GM19023 (cell line): ENCODE measurements at regions not wholly inside any gene's neighbourhood (a gene's known extent, or its start where the extent isn't known, plus 50 kb on each side); places are given as distances from the start of the nearest gene placed in this dataset.

Experiments
- ATAC-seq: cut with Tn5 transposase; IDR thresholded peaks from one replicate; pipeline ENCODE4 v1.9.1; 2021; ENCODE audit warnings: mild to moderate bottlenecking, moderate library complexity; ENCODE audit not compliant: unreplicated experiment

DNA sequence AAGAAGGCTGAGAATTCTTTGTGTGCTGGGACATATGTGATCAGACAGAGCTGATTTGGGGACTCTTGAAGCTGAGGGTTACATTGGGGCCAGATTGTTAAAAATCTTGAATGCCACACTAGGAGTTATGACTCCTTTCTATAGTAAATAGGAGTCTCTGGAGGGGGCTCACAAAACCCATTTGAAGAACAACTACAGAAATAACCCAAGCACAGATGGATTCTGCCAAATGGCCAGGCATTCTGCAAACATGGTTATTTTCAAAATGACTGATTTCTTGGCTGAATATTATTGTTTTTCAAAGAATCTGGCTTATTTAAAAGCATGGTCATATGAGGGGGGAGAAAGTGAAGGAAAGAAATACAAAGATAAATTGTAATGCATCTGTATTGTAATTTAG is 625.5 kb upstream of the TENM4 start:
- ATAC-seq, result no peak

DNA sequence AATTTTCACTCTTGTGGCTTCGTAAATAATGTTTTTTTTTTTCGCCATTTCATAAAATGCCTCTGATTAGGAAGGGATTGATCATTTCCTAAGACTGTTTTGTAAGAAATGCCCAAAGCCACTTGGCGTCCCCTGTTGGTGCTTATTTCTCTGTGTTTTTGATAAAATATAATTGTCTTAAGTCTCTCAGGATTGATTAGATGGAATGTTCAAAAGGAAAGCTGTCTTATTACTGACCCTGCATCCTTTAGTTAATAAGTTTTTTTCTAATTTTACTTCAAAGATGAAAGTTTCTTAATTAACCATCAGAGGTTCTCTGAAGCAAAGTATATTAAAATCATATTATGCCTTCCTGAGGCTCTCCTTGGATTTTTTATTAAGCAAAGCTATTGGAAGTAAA is 624.3 kb upstream of the TENM4 start:
- no peak for ATAC-seq

DNA sequence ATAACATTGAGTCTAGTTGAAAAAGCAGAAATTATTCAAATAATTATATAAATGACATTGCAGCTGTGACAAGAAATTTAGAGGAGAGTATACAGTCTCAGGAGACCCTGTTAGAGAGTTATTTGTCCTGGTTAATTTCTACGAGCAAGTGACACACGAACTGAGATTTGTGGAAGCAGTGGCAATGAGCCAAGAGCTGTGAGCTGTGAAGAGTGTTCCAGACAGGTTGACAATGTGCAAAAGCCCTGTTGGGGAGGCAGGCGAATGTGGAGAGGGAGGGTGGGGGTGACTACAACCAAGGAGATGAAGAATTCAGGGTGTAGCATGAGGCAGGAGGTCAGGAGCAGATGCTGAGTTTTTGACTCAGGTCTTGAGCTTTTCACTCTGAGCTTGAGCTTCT is 620.2 kb upstream of the TENM4 start:
- no peak for ATAC-seq

DNA sequence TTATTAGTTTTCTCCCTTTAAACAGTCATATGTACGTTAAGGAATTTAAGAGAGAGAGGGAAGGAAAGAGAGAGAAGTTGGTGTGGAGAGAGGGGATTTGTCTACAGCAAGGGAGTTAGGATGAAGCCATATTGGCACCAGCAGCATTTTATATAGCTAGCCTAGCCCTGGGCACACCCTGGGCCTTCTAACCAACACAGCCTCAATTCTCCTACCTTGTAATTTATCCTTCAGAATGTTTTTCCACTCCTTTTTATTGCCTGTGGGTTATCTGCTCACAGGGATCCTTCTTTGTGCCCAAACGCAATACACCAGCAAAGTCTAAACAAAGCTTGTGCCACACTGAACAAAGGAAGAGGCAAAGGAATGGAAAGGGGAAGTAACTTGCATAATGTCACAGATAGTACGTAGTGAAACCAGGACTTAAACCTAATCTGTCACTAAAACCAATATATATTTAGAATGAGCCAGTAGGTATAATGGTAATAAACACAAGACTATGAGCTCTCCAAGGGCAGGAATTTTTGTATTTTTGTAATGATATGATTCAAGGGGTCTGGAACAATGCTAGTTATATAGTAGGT is 613.8 kb upstream of the TENM4 start:
- ATAC-seq, result no peak

DNA sequence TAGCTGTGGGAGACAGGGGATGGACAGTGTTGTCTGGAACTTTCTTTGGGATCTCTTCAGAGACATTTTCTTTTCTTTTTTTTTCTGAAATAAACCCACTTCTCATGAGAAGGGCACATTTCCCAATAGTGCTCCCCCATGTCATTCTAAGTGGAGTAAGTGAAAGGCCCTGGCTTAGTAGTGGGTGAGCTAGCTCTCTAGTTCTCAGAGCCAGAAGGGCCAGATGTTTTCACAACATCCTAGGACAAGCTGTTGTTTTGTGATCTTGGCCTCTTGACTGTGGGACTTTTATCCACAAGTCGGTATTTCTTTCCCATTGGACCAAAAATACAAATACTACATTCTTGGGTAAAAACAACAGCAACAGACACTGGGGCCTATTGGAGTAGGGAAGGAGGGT is 607.7 kb upstream of the TENM4 start:
- ATAC-seq, result no peak

DNA sequence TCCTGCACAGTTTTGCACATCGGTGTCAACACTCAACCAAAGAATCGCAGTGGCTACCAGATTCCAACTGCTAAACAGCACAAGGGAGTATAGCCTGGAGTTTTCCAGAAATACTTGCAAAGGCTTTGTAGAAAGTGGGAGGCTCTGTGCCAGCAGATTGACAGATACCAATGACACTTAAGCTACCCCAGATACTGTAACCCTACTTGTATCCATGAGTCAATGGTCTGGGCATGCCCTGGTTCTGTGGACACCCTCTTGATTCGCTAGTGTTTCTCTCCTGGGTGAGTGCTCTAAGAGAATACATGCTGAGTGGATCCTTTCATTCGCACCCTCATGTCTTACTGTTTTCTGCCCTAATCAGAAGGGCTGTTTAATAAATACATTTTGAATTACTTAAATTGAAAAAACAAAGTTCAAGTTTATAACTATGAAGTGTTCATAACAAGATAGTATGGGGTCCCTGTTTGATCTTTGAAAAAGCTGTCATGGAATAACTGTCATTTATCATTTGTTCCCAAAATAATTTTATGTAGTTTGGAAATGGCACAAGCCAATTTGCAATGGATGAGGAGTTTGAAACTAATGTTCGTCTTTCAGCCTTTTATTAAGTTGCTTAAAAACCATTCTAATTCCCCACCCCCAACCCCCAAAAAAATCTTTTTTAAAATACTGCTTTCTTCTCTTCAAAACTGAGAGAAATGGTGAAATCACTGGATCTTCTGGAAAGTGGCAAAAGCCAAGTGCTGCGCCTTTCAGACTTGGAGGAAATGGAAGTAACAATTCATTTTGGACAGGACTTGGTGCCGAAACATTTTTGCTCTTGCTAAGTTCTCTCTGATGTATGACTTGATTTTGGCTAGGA is 600.5 kb upstream of the TENM4 start:
- no peak for ATAC-seq

DNA sequence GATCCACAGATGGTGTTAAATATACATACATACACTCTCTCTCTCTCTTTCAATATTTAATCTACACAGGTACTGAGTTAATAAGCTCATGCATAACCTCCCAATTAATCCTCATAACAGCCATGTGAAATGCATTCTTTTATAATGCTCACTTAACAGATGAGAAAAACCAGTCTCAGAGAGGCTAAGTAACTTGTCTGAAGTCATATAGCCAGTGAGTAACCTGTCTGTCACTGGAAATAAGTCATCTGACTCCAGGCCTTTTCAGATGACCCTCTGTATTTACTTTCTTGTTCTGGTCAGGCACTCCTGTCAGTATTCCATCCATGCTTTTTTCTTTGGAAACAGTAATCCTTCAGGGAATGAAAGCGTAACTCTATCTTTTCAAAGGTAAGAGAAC is 594.0 kb upstream of the TENM4 start:
- no peak for ATAC-seq

DNA sequence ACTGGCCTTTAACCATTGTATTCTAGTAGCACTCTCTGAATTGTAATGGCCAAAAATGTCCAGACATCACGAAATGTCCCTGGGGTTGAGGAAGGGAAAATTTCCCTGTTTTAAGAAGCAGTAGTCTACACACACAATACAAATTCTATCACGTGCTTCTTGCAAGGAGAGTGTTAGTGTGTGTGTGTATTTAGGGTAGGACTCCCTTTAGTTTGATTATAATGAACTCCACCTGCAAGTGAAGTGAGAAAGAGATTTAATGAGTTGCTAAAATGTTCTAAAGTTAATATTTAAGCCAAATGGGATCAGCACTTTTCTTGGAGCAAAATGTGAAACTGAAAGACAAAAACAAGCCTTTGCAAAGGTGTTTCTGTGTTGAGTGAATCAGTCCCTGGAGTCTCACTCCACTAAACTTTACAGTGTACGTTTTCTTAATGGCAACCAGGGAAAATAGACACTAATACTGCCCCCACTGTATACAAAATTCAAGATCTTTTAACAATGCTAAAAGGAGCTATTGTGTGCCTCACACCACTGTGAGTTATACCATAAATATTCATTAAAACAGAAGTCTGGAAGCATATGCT is 590.3 kb upstream of the TENM4 start:
- no peak for ATAC-seq

DNA sequence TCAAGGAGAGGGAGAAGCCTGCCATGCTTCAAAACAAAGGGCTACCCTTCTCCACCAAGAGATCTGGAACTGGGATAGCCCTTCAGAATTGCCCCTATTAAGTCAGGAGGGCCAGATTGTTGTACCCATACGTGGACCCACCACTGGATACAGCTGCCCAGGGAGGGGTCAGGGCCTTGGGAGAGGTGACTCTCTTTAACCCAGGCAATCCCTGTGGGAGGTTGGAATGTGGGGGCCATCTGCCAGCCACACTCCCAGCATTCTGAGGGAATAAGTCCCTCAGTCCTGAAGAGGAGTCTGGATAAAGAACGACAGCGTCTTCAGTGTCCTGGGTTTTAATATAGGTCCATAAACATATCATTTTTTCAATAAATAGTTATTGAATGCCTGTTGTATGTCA is 588.2 kb upstream of the TENM4 start:
- no peak for ATAC-seq

DNA sequence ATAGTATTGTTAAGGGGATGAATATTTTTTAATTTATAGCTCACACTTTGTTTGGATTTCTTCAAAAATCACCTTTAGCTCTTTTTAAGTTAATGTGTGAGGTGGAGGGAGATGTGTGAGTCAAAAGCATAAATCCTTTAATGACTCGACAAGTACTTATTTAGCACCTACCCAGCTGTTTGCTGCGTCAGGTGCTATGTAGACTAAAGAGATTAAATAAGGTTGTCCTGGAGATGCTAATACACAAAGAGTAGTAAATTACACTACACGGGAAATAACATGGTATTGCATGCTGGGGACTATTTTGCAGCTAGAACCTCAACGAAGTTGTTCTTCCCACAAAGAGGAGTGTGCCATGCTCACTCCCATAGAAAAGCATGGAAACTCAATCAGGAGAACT is 583.3 kb upstream of the TENM4 start:
- no peak for ATAC-seq

DNA sequence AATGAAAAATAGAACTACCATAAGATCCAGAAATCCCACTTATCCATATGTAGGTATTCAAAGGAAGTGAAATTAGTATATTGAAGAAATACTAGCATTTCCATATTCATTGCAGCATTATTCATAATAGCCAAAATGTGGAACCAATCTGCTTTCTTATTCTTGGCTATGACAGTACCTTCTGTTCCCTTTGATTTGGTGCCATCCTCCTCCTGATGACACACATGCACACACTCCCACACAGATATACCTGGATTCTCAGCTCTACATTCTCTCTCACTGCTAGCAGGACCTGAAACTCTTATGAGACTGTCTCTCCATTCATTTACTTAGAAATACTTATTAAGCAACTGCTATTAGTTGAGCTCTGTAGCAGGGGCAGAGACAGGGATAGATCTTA is 582.6 kb upstream of the TENM4 start:
- no peak for ATAC-seq

DNA sequence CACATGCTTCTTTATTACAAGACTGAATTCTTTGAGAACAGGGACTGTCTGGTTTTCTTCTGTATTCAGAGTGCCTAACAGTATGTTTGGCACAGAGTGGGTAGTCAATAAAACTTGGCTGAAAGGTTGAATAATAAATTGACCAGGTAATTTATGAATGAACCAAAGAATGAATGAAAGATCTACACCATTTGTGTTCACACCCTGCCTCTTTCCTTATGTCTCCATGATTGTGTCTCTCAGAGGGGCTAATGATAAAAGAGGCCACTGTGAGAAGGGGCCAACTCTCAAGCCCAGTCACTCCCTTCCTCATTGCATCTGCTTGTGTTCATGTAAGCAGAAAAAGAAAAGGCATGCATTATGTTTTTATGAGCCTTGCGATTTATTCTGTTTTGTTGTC is 569.7 kb upstream of the TENM4 start:
- ATAC-seq, result no peak

DNA sequence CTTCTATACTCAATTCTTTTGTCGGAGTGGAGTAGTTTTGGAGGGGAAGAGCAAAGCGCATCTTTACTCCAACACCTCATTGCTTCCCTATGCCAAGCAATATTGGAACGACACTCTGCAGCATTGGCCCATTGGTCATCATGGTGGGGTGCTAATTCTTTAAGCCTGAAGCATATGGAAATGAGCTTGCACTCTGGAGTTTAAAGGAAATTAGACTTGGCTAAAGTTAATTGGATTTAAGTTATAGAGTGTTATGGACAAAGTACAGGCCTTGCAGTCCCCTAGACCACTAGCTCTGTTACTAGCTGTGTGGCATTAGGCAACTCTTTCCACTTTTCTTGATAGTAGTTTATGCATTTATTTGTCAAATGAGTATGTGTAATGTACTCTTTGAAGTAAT is 568.3 kb upstream of the TENM4 start:
- ATAC-seq, result no peak

DNA sequence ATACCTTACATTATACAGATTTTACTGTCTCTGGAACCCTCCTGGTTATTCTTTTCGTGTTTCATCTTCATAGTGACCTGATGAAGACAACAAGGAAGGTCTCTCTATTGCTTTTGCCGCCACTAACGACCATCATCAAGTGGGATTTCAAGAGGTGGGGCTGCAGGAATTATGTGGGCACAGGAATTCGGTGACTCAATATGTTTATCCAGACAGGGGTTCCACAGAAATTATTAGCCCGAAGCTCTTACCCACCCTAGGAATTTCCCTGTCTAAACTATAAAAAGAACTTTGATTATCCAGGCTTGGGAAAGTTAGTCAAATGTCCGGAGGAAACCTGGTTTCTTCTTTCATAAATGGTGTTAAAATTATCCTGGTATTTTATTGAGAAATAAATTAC is 566.8 kb upstream of the TENM4 start:
- no peak for ATAC-seq

DNA sequence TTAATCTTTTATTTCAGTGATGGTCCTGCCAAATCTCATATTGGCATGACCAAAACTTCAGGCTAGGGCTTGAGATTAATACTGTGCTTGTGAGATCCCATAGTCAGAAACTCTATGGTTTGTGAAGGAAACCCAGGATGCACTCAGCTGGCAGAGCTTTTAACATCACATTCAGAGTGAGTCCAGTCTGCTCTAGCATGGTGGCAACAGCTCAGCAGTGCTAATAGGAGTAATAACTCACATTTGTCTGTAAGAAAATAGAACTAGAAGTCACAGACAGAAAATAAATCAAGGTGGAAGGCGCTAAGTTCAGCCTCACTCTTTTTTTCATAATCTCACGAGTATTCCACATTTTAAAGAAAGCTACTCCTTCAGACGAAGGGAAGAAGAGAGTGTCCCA is 549.3 kb upstream of the TENM4 start:
- ATAC-seq, result no peak

DNA sequence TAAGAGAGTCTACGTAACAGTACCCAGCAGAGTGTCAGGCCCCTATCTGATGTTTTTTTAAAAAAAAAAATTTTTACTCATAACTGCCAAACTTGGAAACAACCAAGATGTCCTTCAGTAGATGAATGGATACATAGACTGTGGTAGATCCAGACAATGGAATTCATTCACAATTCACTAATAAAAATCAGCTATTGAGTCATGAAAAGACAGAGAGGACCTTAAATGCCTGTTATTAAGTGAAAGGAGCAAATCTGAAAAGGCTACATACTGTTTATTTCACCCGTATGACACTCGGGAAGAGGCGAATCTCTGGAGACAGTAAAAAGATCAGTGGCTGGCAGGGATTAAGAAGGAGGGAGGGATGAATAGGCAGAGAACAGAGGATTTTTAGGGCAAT is 541.4 kb upstream of the TENM4 start:
- no peak for ATAC-seq

DNA sequence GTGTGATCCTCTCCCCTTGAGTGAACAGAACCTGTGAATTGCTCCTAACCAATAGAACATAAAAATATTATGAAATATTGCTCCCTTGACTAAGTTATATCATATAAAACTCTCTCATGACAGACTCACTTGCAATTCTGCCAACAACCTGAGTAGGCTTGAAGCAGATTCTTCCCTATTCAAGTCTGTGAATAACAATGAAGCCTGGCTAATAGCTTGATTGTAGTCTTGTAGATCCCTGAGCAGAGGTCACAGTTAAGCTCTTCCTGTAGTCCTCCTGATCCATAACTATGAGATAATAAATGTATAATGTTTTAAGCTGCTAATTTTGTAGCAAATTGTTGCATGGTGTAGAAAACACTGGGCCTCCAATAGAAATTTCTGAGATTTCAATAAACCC is 540.1 kb upstream of the TENM4 start:
- no peak for ATAC-seq

DNA sequence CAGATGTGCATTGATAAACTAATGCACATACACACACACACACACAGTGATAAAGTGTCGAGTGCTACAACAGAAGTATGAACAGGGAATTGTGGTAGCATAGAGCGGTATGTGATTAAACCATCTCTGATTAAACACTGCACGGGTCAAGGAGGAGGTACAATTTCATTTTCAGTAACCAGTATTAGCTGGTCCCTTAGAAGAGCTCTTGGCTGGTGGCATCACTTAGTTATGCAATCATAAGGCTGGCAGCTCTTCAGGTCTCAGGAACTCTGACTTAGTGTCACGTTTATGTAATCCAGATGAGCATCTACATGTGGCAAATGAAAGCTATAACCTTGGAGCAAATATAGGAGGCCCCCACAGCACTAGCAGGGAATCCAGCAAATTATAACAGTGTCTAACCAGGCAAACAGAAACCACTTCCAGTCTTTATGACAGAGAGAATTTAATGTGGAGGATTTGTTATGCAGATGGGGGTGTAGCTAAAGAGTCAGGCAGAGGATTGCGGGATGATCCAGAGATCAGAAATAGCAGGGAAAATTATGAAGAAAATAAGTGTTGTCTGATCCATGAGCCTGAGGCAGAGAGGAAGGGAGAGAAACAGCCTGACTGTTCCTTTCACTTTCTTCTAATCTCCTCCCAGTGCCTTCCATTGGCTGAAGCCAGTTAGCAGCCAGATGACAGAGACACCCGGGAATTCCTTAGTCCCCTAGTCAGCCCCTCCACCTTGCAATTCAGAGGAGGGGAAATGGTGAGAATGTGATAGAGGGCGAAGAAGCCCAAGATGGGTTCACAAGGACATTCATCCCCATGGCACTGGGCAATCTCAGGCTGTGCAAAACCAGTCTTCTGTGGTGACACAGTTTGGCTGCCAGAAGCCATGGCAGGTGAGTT is 533.1 kb upstream of the TENM4 start:
- no peak for ATAC-seq

DNA sequence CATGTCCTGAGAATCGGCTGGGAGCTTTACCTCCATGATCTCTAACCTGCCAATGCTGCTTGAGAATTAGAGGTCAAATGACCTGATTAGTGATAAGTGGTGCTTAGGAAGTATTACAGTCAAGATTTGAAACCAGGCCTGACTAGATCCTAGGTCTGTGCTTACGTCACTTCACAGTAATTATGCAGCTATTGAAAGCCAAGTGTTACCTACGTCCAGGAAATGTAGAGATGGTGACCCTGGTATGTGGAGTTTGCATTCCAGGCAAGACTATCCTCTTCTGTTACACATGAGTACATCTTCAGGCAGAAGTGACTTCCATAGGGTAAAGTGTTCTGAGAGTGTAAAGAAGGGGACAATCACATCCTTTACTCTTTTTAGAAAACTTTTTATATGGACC is 530.4 kb upstream of the TENM4 start:
- no peak for ATAC-seq

DNA sequence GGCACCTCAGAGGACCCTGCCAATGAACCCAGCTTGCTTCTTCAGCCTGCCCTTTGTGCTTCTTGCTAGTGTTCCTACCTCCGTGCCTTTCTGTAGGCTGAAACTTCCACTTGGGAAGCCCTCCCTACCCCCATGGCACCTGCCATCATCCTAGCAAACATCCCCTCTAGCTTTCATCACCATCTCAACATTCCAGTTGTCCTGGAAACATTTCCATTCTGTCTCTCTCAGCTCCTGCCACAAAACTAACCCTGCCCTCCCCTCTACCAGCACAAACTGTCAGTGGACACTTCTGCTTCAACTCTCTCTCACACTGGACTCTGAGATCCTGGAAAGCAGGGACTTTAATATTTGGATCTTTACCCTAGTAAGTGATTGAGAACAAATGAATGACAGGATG is 525.8 kb upstream of the TENM4 start:
- no peak for ATAC-seq

DNA sequence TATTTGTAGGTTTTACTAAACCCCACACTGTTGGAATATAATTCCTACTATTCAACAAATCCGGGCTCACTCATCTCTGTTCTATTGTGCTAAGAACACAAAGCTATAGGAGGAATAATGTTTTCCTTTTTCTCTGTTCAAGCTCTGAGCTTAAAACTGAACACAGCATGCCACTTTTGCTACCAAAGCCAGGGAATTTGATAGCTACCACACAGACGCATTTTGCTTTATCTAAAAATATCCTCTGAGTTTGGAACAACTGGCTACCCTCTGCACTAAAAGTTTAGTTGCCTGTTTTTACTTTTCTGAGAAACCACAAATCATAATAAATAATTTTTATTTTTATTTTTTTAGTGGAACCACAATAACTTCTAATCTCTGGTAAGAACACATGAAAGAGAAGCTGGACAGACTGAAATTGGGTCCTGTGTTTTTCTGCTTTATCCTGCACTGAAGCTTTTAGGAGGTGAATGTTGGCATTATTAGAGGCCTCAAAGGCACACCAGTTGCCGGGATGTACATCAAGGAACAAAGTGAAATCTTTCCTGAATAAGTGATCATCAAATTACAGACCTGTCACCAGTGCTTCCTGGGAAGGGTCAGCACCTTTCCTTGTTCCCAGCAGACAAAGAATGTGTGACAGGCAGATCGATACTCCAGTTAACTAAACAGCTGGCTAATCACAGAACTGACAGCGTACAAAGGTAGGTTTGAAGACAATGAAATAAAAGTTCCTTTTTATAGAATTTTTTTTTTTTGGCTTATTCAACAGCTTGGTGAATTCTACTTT is 523.2 kb upstream of the TENM4 start:
- ATAC-seq, result no peak
